ENCODE measurements at regions not wholly inside any gene's neighbourhood (a gene's known extent, or its start where the extent isn't known, plus 50 kb on each side); places are given as distances from the start of the nearest gene placed in this dataset.

DNA sequence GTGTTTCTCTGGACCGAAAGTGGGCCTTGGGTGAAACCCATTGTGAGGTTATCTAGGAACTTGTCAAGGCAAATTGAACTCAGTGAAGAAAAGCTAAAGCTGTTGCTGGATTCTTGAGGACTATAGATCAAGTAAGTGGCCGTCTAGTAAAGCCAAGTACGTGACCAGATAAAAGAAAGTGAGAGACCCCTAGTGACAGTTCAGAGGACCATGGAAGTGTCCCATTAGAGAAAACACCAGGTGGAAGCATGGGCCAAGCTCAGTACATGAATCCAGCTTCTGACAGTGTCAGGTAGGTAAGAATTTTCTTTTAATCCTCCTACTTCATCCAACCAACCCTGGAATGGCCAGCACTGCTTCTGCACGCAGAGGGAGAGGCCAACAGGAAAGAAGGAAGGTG lies 349.3 kb upstream of the RGMA start:
- TF ChIP-seq EZH2 (IDR thresholded peaks at IDR 0.05) = no peak
- no peak for TF ChIP-seq POLR2AphosphoS5 (IDR thresholded peaks at IDR 0.05; ENCODE audit: borderline replicate concordance, low read depth, low read length)

All from SK-N-MC (cell line).